ENCODE measurements at regions not wholly inside any gene's neighbourhood (a gene's known extent, or its start where the extent isn't known, plus 50 kb on each side); places are given as distances from the start of the nearest gene placed in this dataset.

DNA sequence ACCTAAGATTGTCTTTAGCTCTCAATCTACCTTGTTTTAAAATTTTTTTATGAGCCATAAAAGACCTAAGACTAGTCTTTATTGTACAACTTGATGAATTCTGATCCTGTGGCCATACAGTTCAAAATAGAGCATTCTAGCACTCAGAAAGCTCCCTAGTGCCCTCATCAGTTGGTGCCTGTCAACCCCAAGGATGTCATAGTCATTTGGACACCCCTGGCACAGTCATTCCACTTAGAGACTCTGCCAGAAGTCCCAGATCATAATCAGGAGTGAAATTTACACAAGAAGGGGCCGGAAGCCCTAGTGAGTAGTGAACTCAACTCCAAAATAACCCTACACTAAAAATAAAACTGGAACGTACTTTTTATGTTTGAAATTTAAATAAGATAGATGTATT, 80.0 kb upstream of the INSIG1 start:
- DNase-seq: no peak

DNA sequence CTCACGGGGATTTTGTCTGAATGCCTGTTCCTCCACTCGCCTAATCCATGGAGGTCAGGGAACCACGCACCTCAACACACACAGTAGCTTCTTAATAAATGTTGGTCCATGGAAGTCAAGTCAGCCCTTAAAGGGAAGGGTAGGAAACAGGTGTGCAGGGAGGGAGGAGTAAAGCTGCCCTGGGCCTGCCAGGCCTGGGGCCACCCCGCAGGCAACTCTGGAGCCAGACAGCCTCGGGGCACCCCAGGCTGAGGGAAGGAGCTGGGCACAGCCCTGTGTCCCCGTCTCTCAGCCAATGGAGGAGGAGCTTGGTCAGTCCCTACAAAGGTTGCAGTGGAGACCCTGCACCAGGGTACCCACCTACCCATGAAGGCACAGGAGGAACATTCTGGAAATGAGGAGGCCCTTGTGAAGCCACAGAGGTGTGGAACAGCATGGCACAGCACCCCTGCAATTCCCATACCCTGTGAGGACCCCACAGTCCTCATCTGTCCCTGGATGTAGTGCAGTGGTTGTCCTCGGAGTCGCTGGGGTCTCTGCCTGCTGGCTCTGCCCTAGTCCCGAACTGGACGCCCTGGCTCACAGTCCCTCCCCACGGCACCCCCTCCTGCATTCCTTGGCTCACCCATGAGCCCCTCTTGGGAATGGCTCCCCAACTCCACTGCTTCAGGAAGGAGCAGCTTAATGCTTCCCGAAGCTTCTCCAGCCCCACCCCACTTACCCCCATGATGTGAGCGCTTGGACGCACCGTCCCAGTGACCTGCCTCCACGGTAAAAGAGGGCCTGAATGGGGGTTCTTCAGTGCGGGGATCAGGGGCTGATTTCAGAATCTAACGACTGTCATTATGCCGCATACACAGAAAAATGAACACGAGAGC, 79.2 kb upstream of the INSIG1 start:
- DNase-seq: no peak

DNA sequence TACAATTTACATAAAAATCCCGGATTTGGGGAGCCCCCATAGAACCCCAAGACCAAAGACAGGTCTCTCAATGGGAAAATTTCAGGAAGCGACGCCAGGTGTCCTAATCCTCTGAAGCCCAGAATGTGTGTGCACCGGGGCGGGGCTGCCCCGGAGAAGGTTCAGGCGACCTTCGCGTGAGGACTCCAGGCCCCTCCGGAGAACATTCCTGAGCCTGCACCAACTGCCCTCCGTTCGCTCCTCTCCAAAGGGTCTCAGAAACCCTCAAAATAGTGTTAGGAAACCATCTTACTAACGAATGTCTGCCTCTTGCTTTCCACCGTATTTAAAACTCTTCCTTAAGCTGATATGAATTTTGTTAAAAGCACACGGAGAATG, 78.5 kb upstream of the INSIG1 start:
- DNase-seq: no peak

DNA sequence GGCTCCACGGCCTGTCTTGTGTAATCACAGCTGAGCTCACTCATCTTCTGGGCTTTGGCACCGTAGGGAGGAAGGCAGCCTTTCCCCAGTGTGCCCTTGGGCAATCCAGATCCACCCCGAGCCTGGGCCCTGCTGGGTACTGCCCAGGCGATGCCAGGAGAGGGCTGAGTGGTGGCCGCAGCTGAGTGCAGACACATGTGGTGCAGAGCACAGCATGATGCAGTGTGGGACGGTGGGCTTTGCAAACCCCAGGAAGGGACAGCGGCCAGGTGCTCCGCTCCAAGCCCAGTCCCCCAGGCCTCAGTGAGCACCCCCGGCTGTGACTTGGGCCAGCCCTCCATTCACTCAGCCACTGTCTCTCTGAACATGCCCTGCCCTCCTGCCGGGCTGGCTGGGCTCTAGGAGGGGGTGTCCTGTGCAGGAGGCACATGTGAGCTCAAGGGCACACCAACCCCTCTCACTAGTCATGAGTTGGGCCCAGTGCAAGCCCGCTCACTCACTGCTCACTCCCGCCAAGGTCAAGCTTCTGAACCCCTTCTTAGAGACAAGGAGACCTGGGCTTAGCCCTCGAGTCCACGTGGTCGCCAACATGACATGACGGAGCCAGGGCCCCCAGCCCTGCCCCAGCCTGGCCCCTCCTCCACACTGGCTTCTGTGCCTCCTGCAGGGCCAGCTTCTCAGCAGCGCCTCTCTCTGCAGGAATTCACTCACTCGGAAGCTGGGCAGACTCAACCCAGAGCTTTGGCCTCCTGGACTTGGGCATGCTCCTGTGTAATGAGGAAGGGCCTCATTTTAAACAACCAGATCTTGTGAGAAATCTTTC, 77.5 kb upstream of the INSIG1 start:
- DNase-seq: no peak

DNA sequence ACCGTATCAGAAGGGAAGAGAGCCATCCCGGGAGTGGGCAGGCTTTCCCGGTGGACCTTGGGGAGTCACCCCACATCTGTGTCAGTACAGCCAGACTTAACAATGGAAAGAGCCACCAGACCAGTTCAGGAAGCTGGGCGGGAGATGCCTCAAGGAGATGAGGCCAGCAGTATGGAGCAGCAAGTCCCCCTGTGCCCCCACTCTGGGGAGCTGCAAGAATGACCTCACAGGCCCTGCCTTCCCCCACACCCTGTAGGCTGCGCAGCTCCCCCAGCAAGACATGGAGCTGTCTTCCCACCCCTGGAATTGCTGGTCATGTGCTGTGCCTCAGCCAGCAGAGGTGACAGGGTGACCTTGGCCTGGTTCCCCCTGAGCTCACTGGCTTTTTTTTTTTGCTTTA, 76.8 kb upstream of the INSIG1 start:
- no peak for DNase-seq

DNA sequence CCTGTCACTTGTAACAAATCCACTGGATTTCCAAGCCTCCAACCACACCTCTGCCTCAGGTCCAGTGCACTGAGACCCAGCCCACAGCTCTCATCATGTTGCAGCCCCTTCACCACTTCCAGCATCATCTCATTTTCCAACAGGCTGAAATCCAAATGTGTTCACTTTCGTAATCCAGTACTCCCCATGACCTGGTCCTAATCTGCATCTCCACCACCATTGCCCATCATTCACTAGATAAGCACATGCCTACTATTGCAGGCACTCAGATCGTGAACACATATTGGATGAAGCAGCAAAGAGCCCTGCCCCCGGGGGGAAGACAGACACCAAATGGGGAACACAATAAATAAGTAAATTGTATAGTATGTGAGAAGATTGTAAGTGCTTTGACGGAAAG, 76.1 kb upstream of the INSIG1 start:
- no peak for DNase-seq

DNA sequence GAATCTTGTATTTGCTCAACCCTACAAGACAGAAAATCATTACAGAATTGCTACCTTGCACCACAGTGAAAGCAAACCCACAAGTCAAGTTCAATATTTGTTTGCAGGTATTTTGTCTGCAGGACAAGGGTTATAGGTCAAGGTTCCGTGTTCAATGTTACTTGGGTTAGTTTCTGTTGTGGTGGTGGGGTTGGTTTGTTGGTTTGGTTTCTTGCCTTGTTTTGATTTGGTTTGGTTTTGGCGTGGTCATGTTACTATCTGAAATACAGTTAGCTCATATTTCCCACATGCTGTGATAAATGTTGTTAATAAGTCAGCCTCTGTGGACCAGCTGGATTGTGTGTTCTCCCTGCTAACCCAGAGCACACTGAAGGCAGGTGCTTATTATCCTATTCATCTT, 75.6 kb upstream of the INSIG1 start:
- peak; percentile 47 for DNase-seq

DNA sequence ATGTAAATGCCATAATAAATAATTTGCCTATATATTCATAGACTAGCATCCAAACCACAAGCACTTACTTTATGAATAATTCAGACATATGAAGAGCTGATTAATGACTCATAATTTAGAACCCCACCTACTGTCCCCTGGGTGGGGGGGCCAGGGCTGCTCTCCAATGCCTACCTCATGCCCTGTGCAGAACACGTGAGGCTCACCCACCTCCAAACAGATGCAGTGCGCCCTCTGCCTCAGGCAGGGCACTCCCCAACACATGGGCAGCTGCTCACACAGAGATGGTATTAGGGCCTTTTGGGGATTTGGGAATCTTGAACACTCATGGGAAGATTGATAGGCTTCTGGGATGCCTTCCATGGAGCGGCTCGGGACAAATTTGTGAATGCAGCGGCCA, 75.1 kb upstream of the INSIG1 start:
- no peak for DNase-seq

DNA sequence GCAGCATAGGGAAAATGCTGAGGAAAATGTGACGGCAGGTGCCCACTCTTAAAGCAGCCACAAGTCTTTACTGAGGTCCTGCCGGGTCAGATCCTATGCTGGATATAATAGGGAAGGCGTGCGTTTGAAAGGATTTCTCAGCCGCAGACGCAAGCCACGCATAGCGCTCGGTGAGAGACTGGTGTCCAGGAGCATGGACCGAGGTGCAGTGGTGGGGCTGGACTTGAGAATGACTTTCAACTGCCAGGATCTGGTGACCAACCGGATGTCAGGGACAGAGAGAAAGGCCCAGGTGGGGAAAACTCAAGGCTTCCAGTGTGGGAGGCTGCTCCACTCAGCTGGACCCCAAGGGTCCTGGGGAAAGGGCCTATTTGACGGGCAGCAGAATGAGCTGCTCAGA, 74.7 kb upstream of the INSIG1 start:
- DNase-seq: no peak

DNA sequence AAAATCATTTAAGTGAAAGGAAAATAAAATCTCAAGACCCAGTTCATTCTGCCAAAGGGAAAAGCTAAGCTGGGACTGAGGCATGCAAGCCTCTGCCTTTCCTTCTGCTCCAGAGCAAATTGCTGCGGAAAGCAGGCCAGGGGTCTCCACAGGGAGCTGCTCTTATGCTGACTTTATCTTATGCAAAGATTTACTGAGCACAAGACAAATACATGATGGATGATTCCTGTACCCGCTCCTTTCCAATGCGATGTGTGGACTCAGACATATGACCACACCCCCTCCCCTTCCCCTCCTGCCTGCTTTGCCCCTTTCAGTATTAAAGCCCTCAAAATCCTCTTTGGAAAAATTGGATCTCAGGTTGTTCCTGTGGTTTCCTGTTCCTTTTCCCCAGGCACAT, 74.2 kb upstream of the INSIG1 start:
- DNase-seq: no peak

DNA sequence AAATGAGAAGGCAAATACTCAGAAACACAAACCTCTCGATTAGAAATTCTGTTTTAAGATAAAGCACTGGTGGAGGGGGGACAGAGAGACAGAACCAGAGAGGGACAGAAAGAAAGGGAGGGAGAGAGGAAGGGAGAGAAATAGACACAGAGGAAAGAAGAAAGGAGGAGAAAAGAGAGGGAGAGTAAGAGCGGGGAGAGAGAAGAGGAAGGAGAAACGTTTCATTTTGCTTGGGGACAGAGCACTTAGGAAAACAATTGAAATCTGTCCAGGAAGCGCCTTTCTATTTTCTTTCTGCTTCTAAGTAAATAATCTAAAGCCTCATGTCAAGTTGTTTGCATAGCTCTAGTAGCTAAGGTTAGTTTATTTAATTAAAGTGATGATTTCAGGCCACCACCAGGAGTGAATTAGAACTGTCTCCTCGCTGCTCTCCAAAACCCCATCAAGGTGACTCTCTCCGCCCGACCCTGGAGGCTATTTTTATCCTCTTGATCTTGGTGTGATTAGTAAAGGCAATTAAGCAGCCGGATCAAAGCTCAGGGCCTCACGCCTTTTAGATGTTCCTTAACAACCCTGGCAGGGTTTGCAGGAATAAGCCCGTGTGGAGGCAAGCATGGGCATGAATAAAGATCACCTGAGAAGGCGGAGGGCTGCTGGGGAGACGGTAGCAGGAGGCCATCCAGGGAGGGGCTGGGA, 73.4 kb upstream of the INSIG1 start:
- DNase-seq: peak; percentile 9

DNA sequence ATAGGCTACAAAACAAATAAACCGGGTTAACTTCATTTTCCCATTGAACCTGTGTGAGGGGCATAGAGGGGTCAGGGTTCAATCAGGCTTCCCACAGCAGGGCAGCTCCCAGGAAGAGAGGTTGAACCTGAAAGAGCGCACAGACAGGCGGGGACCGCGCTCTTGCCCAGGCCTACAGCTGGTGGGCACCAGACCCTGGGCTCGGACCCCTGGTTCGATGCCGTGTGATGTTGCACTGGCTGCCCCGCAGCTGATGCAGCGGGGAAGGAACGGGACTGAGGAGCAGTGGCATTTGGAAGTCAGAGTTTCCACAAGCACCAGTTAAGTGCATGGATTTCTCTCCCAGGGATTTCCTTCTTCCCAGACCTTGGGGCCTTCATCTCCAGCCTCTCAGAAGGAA, 72.6 kb upstream of the INSIG1 start:
- DNase-seq: no peak

DNA sequence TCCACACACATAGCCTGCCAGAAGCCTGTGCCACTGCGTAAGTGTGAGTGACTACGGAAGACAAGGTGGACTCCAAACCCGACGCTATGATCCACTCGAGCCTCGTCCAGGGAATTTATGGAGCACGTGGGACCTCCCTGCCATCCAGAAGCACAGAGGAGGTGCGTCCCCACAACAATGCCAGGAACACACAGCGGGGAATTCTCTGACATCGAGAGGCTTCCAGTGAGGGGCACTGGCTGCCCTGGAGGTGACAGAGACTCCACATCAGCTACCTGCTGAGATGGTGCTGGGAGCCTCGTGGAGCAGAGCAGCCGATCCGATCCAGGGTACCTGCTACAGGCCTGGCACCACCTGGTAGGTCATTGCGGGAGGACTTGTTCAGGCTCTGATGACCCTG, 72.2 kb upstream of the INSIG1 start:
- no peak for DNase-seq

DNA sequence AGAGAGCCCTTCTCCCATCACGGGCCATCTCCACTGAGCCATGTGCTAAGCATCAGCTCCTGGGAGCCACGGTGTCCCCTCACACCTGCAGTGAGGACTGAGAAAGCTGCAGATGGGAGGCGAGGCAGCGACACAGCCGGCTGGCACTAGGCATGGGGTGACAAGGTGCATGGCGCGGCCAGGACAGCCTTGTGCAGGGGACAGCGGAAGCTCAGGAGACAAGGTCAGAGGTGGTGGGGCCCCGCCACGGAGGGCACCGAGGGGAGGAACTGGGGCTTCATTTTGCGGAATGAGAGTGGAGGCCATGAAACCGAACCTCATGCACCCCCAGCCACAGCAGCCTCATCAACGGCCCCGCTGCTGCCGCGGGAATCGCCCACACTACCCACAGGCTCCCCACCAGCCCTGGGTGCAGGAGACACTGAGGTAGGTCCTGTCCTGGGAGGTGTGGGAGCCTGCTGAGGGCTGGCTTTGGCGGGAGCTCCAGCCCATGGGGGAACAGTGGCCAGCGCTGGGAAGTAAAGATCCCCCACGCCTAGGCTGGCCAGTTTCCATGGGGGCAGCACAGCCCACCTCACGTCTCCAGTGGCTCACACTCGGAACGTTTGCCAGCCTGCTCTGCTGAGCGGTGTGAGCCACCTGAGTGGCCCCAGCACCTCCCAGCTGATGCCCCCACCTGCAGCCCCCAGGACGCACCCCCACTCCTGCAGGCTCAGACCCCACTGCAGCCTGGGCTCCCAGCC, 71.2 kb upstream of the INSIG1 start:
- no peak for DNase-seq

DNA sequence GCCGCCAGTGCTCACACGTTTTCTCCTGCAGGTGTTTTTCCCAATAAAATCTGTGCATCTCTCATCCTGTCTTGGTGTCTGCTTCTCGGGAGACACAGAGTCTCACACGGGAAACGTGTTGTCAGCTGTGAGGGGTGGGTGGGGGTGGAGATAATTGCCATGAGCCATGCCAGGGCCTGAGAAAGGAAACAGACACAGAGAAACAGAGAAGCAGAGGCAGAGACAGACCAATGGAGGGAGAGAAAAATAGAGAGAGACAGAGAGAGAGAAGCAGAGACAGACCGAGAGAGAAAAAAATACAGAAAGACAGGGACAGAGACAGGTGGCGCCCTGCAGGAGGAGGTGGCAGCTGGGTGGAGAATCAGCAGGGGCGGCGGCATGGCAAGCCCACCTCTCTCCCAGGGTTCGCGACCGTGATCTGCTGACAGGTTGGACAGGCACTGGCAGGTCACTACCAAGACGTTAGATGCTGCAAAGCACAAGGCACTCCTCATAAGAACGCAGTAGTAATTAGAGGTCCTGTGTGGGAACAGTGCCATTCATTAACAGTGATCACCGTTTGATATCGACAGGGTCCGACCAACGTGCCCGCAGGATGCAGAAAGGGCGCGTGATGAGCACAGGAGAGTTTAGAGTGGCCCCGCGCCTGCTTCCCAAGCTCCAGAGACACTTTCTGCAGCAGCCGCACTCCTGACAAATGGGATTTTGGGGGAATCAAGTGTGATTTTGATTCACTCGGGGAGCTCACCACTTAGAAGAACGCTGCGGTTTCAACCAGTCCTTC, 70.5 kb upstream of the INSIG1 start:
- DNase-seq: no peak

DNA sequence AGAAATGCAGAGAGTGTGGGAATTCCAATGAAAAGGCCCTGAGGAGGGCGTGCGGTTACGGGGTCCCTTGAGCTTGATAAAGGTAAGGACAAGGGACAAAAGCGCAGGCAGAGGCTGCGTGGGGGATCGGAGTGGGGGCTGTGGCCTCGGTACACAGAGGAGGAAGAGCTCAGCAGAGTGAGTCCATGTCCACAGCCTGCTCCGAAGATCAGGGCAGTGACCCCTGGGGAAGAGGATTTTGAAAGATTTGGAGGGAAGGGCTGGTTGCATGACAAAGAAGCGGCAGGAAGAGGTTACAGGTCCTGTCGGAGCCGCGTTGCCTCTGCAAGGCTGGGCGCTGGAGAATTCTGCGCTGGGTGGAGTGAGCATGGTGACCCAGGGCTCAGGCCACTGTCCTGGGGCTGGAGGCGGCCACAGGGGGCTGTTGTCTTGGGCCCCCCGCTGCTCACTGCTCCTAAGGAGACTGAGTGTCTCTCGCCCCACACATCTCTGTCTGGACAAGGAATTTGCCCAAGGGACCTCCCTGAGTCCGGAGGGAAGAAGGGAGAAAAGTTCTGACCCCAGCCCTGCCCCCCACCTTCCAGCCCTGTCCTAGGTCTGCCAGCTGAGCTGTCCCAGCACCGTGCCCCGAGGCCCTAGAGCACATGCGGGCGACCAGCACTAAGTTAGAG, 69.8 kb upstream of the INSIG1 start:
- DNase-seq: no peak

DNA sequence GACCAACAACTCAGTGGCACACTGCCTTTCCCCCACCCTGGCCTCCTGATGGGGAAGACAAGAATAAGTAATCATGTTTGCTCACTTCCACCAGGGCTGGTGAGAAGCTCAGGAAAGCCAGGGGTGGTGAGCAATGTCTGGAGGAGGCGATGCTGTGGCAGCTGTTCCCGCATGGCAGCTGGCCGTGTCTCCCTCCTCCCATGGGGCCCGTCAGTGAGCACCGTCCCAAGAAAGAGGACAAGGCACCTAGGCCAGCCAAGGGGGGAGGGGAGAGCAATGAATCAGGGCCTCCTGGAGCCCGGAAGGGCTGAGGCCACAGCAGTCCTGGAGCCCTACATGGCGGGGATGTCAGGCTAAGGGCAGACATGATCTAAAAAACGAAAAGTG, 69.2 kb upstream of the INSIG1 start:
- no peak for DNase-seq

DNA sequence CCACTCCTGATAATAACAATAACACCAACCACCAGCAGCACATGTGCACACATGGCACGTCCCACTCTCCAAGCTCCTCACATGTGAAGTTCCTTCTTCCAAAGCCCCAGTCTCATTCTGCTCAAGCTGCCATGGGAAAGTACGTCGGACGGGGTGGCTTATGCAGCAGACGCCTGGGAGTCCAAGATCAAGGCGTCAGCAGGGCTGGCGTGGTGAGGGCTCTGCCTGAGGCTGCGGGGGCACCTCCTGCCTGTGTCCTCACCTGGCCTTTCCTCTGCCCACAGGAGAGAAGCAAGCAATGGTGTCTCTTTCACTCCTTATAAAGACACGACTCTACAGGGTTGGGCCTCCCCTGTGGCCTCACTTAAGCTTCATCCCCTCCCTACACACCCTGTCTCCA, 68.8 kb upstream of the INSIG1 start:
- no peak for DNase-seq

DNA sequence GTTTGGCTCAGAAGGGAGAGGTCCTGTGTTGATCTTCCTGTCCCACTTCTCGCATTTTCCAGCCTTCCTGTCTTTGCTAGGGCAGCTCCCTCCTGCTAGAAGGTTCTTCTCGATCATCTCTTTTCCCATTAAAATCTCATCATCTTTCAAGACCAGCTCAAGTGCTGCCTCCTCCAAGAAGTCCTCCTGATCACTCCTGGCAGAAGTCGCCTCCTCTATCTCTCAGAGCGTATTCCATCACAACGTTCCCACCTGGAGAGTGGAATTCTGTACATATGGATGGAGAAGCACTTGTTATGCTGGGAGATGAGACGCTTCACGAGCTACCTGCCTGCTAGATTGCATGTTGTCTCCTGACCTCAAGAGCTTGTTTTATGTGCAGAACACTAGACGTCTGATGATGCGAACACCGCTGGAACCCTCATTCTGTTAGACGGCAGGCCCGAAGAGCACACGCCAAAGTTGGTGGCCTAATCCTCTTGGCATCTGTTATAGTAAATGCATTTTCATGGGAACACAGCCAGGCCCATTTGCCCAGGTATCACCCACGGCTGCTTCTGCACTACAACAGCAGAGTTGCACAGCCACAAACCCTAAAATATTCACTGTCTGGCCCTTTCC, 68.0 kb upstream of the INSIG1 start:
- DNase-seq: no peak

DNA sequence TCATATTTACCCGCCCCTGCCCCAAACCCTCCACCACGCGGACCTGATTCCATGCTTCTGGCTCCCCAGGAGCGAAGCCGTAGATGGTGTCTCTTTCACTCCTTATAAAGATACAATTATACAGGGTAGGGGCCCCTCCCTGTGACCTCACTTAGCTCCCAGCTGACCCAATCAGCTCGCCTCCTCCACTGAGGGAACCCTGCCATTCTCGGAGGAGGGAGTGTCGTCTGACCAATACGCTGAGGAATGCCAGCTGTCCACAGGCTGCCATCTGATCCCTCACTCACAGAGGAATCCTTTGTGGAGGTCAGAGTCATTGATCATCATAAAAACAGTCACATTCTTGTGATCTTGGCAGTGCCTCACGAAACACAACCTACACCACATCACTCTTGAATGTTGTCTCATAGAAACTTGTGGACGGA, 67.5 kb upstream of the INSIG1 start:
- no peak for DNase-seq

DNA sequence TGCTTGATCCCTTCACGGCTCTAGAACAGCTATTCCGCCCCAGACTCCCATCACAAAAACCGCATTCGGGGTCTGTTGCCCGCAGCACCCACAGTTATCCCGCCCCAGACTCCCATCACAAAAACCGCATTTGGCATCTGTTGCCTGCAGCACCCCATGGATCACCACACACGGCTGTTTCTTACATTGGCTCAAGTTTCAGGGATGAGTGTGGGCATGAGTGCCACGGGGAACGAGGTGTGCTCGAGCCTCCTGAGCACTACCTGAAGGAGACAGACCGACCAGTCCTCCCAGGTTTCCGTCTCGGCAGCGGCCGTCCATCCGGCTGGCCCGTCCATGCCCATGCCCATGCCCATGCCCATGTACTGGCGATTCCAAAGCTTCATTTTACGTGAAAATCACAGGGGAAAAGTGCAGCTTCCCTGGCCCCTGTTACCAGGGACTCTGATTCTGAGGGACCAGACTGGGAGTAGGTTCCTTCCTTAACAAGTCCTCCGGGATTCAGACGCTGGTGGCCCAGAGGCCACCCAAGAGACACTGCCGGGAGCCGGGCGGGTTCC, 66.4 kb upstream of the INSIG1 start:
- DNase-seq: no peak
